K562 (cell line): ENCODE measurements at regions not wholly inside any gene's neighbourhood (a gene's known extent, or its start where the extent isn't known, plus 50 kb on each side); places are given as distances from the start of the nearest gene placed in this dataset.

ENCODE experiments used
- ATAC-seq: fragments of 200-7000 bp; cut with Tn5 transposase; 3 replicates; pipeline ENCODE4 v1.9.1; 2020; ENCODE audit warnings: moderate library complexity
- BruUV-seq: library from RNA; stranded (reverse); fragments of 400-500 nt; replicated peaks from 2 replicates; lab custom pipeline; 2021; lab: Mats Ljungman, UMichigan
- CTCF ChIA-PET: fragments of 300-600 bp; formaldehyde crosslinking; extraction: SDS; loops from one replicate; lab custom pipeline; 2021; ENCODE audit warnings: low intra/inter-chr PET ratio; lab: Yijun Ruan, JAX
- POLR2A ChIA-PET: fragments of 300-600, 350-650 bp; sonication (Branson Sonifier 250); formaldehyde crosslinking; extraction: SDS; loops from one replicate; lab custom pipeline; 2021; ENCODE audit warnings: antibody characterized with exemption, inconsistent platforms; lab: Yijun Ruan, JAX
- DNase-seq, 4 experiments: peaks; one replicate each; pipeline versions ENCODE4 v3.0.0 to v3.0.0-alpha.2; 2011 to 2018; ENCODE audit warnings: low spot score in 3 of 4, mixed read lengths in 3 of 4; ENCODE audit errors: extremely low read depth in 1 of 4
- FAIRE-seq: peaks from 2 replicates; lab custom pipeline; 2011; peaks lifted over from hg19 to GRCh38; lab: Jason Lieb, UNC
- H2AFZ ChIP-seq: 2 replicates; pipeline ENCODE4 v1.6.0; 2011; ENCODE audit warnings: low read depth, low read length, control low read depth, inconsistent platforms
- H3K27ac ChIP-seq: fragments of 200-600 bp; 3 replicates; pipeline ENCODE4 v1.8.0; 2011; ENCODE audit warnings: low read depth, mild to moderate bottlenecking, control low read depth, inconsistent platforms, low read length, moderate library complexity, mixed read lengths; ENCODE audit errors: extremely low read depth
- H3K27me3 ChIP-seq, 2 experiments: fragments of 300-600 bp in 1 of 2; 2 replicates in 1 of 2; 3 replicates in 1 of 2; pipeline versions ENCODE4 v1.6.0 to v1.8.0; 2011; ENCODE audit warnings: inconsistent platforms in 2 of 2, low read length in 2 of 2, mild to moderate bottlenecking in 1 of 2, mixed read lengths in 1 of 2, moderate library complexity in 1 of 2; ENCODE audit not compliant: control insufficient read depth in 2 of 2, insufficient read depth in 2 of 2
- H3K36me3 ChIP-seq: fragments of 300-600 bp; 3 replicates; pipeline ENCODE4 v1.8.0; 2011; ENCODE audit warnings: mild to moderate bottlenecking, low read length, inconsistent platforms; ENCODE audit not compliant: control insufficient read depth, insufficient read depth
- H3K4me1 ChIP-seq, 2 experiments: fragments of 200-600 bp in 1 of 2; replicated peaks in 1 of 2; 2 replicates in 1 of 2; 3 replicates in 1 of 2; pipeline versions ENCODE4 v1.5.1 to v1.8.0; 2011; ENCODE audit warnings: inconsistent platforms in 2 of 2, low read length in 2 of 2, mild to moderate bottlenecking in 1 of 2, mixed read lengths in 1 of 2, moderate library complexity in 1 of 2; ENCODE audit not compliant: control insufficient read depth in 2 of 2, insufficient read depth in 2 of 2
- H3K4me2 ChIP-seq: 2 replicates; pipeline ENCODE4 v1.6.1; 2011; ENCODE audit warnings: low read length, control low read depth, inconsistent platforms, mixed read lengths; ENCODE audit not compliant: insufficient read depth
- H3K4me3 ChIP-seq: fragments of 200-600 bp; sonication (generic), shearing (Covaris generic); 2 replicates; pipeline ENCODE4 v1.5.1; 2016; ENCODE audit warnings: control low read depth, inconsistent platforms
- H3K79me2 ChIP-seq: fragments of 200-600 bp; 3 replicates; pipeline ENCODE4 v1.8.0; 2011; ENCODE audit warnings: low read length, inconsistent platforms; ENCODE audit not compliant: control insufficient read depth, insufficient read depth
- H3K9ac ChIP-seq, 2 experiments: 2 replicates each; pipeline versions ENCODE4 v1.6.0 to v1.6.1; 2011; ENCODE audit warnings: low read depth in 2 of 2, low read length in 2 of 2, control low read depth in 1 of 2, inconsistent platforms in 1 of 2, mild to moderate bottlenecking in 1 of 2, mixed read lengths in 1 of 2; ENCODE audit not compliant: insufficient read depth in 1 of 2
- H3K9me1 ChIP-seq: one replicate; pipeline ENCODE4 v1.6.0; 2011; ENCODE audit warnings: inconsistent platforms, mild to moderate bottlenecking, low read length, moderate library complexity; ENCODE audit not compliant: control insufficient read depth, insufficient read depth
- H3K9me3 ChIP-seq: replicated peaks from 2 replicates; pipeline ENCODE4 v1.5.1; 2011; ENCODE audit warnings: low read depth, low read length, inconsistent platforms; ENCODE audit not compliant: control insufficient read depth, insufficient read depth
- H4K20me1 ChIP-seq: replicated peaks from 2 replicates; pipeline ENCODE4 v1.6.1; 2011; ENCODE audit warnings: low read length, inconsistent platforms, mixed read lengths; ENCODE audit not compliant: control insufficient read depth, insufficient read depth
- BCL6 ChIP-seq: fragments of 250-450 bp; sonication (Bioruptor Pico); IDR thresholded peaks from 2 replicates; pipeline ENCODE4 v1.4.0; 2020
- CBX5 ChIP-seq: IDR thresholded peaks from 2 replicates; pipeline ENCODE4 v1.6.1; 2014; ENCODE audit warnings: low read depth, borderline replicate concordance
- FOS ChIP-seq: IDR thresholded peaks from 3 replicates; pipeline ENCODE4 v1.6.1; 2011; ENCODE audit not compliant: insufficient read length; ENCODE audit errors: extremely low read depth
- FOXM1 ChIP-seq, 2 experiments: fragments of 450-650 bp in 1 of 2; sonication (generic) in 1 of 2; formaldehyde crosslinking in 1 of 2; IDR thresholded peaks; 2 replicates each; pipeline versions ENCODE4 v1.6.1 to v1.9.0; 2017 to 2022; ENCODE audit warnings: low read depth in 2 of 2, mild to moderate bottlenecking in 2 of 2, missing genetic modification reagents in 1 of 2, moderate library complexity in 1 of 2
- HDAC6 ChIP-seq: IDR thresholded peaks from 2 replicates; pipeline ENCODE4 v1.6.1; 2012; ENCODE audit warnings: low read depth, mild to moderate bottlenecking, control low read depth, inconsistent platforms, low read length, moderate library complexity
- HMGN3 ChIP-seq: IDR thresholded peaks from 2 replicates; pipeline ENCODE4 v1.6.1; 2011; ENCODE audit warnings: borderline replicate concordance, low read depth, mild to moderate bottlenecking, mixed read lengths, low read length; ENCODE audit not compliant: insufficient read length; ENCODE audit errors: extremely low read depth
- IRF2 ChIP-seq: sonication (generic); formaldehyde crosslinking; IDR thresholded peaks from 2 replicates; pipeline ENCODE4 v1.8.1; 2022; ENCODE audit warnings: mild to moderate bottlenecking, missing genetic modification reagents
- MAFK ChIP-seq: IDR thresholded peaks from 2 replicates; pipeline ENCODE4 v1.6.1; 2011; ENCODE audit warnings: low read length, improper control_type of control experiment
- RBM17 ChIP-seq: fragments of 200-400 bp; formaldehyde crosslinking; IDR thresholded peaks from 2 replicates; pipeline ENCODE4 v1.6.1; 2017; ENCODE audit warnings: low read depth, mild to moderate bottlenecking, low read length, borderline replicate concordance
- WGBS: fragments of 100-300 bp; shearing (Covaris generic); methylation state at CpG from one replicate; pipeline ENCODE4 v1.1.6; 2016; ENCODE audit warnings: low coverage, mixed read lengths; ENCODE audit not compliant: insufficient coverage; ENCODE audit errors: missing lambda C conversion rate; 5-methylcytosine and 5-hydroxymethylcytosine counted together
- in situ Hi-C: fragments of 300-500 bp; cut with MboI; formaldehyde crosslinking; loops from 4 replicates; pipeline ENCODE4 v1.15.0; 2018; ENCODE audit warnings: inconsistent platforms, mixed read lengths
- intact Hi-C: fragments of 100-400 bp; cut with micrococcal nuclease; formaldehyde crosslinking; loops from 2 replicates; pipeline ENCODE4 v1.14.2; 2022

- POLR2A ChIA-PET: no interaction called here
- H3K27ac ChIP-seq: no peak overlapping the region
- FAIRE-seq: no peak
- in situ Hi-C loops: no loop called here
- TF ChIP-seq RBM17 (no peak), IRF2 (CRISPR knock-in tag) (no peak), CBX5 (no peak), BCL6 (CRISPR knock-in tag) (no peak), FOS (no peak), HMGN3 (no peak), FOXM1 (IDR thresholded peaks at IDR 0.05; ENCODE audit: low read depth) (no peak), FOXM1 (CRISPR knock-in tag; IDR thresholded peaks at IDR 0.05; ENCODE audit: low read depth) (no peak), HDAC6 (no peak), MAFK (no peak)
- TF ChIP-seq, all 486 proteins: peak for 0
- DNase-seq (no peak), ATAC-seq (no peak)
- Histone ChIP-seq H3K4me3 (no peak overlapping the region), H3K4me1 (no peaks in the 10 kb centered on the region), H2AFZ (no peak overlapping the region), H3K9me3 (no peaks in the 10 kb centered on the region), H3K36me3 (no peaks in the 10 kb centered on the region), H3K79me2 (no peaks in the 10 kb centered on the region), H3K9me1 (no peaks in the 10 kb centered on the region), H3K27me3 (peaks cover 0 to 15% of the 10 kb centered on the region in 2 experiments; a peak in 4 of 5 replicates), H3K4me2 (no peak overlapping the region), H3K9ac (no peak overlapping the region), H4K20me1 (no peaks in the 10 kb centered on the region)
- 16% methylated on average over 5 of the region's 5 CpGs for WGBS
- BruUV-seq: no TSS peak
- intact Hi-C loops: no loop called here
- CTCF ChIA-PET: no interaction called here
Observed at GRCh38 chr13:44299152-44299943, 74.3 kb upstream of the SERP2 start.
